Upper lobe of left lung (tissue), 4 donors: ENCODE measurements at regions not wholly inside any gene's neighbourhood (a gene's known extent, or its start where the extent isn't known, plus 50 kb on each side); places are given as distances from the start of the nearest gene placed in this dataset.
"Not testable (repeated sequence)": the region's sequence is repeated elsewhere in the genome, so short reads cannot be mapped to it uniquely, and the experiment has no call there.

ENCODE experiments used
- CTCF ChIP-seq, 6 experiments: fragments of 450-650 bp in 4 of 6; fragments of 200-600 bp in 2 of 6; sonication (generic) in 2 of 6; IDR thresholded peaks; one replicate each; pipeline ENCODE4 v1.5.1; 2016 to 2019; ENCODE audit warnings: antibody characterized with exemption in 6 of 6
- EP300 ChIP-seq, 4 donors: sonication (generic); formaldehyde crosslinking; IDR thresholded peaks; one replicate each; pipeline ENCODE4 v1.5.1; 2017; ENCODE audit warnings: antibody characterized with exemption in 4 of 4, control low read depth in 2 of 4
- POLR2A ChIP-seq, 4 donors: fragments of 450-650 bp; IDR thresholded peaks; one replicate each; pipeline ENCODE4 v1.5.1; 2016 to 2017; ENCODE audit warnings: antibody characterized with exemption in 4 of 4, mild to moderate bottlenecking in 2 of 4
- POLR2AphosphoS5 ChIP-seq, 2 donors: sonication (generic); formaldehyde crosslinking; IDR thresholded peaks; one replicate each; pipeline ENCODE4 v1.5.1; 2017; ENCODE audit warnings: antibody characterized with exemption in 2 of 2

GRCh38 chr16:32880009-32880408, 204.0 kb upstream of the TP53TG3 start:
- TF ChIP-seq CTCF, EP300, POLR2A, POLR2AphosphoS5 (IDR thresholded peaks at IDR 0.05): not testable (repeated sequence)
